ENCODE measurements at regions not wholly inside any gene's neighbourhood (a gene's known extent, or its start where the extent isn't known, plus 50 kb on each side); places are given as distances from the start of the nearest gene placed in this dataset.

DNA sequence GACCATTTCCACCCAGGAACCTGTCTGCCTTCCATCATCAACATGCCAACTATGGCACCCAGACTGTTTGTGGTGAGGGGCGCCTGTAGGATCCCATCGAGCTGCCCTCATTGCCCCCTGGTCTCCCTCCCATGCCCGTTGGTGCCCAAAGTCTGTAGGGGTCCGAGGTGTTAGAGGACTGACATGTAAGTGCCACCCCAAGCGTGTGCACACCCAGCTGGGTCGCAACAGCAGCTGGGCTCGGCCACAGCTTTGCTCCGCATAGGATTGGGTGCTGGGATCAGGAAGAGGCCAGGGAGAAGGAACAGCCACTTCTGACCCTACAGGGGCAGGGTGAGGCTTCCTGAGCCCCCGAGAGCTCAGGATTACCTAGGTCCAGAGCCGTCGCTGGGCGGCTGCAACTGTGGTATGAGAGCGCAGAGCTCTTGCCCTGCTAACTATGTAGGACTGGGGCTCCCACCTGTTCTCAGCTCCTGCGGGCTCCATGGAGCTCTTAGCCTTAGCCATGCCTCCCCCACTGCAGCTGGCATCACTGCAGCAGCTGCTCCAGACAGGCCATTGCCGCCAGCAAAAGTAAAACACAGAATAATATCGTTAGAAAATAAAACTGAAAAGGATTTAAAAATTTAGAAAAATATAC lies 1160.3 kb downstream of the FSTL5 start:
- H3K4me3 Mint-ChIP-seq (ENCODE audit: unreplicated experiment), result no peak overlapping the region
- TF ChIP-seq, protein P1, sequence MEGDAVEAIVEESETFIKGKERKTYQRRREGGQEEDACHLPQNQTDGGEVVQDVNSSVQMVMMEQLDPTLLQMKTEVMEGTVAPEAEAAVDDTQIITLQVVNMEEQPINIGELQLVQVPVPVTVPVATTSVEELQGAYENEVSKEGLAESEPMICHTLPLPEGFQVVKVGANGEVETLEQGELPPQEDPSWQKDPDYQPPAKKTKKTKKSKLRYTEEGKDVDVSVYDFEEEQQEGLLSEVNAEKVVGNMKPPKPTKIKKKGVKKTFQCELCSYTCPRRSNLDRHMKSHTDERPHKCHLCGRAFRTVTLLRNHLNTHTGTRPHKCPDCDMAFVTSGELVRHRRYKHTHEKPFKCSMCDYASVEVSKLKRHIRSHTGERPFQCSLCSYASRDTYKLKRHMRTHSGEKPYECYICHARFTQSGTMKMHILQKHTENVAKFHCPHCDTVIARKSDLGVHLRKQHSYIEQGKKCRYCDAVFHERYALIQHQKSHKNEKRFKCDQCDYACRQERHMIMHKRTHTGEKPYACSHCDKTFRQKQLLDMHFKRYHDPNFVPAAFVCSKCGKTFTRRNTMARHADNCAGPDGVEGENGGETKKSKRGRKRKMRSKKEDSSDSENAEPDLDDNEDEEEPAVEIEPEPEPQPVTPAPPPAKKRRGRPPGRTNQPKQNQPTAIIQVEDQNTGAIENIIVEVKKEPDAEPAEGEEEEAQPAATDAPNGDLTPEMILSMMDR (IDR thresholded peaks at IDR 0.05), result no peak
- peaks cover 4% of the 10 kb centered on the region for H3K9me3 Mint-ChIP-seq (ENCODE audit: low read depth)
- H3K27me3 Mint-ChIP-seq (ENCODE audit: low read depth), result no peaks in the 10 kb centered on the region
- H3K27ac Mint-ChIP-seq (ENCODE audit: unreplicated experiment), result no peak overlapping the region
- H3K4me1 Mint-ChIP-seq (ENCODE audit: low read depth), result no peaks in the 10 kb centered on the region
- H3K36me3 Mint-ChIP-seq (ENCODE audit: low read depth), result no peaks in the 10 kb centered on the region
- DNase-seq (ENCODE audit: low spot score), result peak; percentile 62

DNA sequence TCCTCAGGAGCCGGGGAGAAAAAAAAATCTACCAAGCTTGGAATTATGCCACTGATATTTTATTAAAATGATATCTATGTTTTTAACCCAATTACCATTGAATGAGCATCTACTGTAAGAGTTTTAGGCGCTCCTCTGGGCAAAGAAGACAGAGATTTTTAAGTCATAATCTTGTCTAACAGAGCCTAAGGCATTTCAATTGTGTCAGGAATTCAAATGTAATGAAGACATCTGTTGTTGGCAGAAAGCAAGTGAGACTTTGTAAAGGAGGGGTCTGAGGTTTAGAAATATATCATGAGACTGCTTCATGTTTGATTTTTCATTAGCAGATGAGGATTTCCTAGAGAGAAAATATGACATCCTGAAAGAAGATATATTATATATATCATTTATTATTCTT lies 1158.1 kb downstream of the FSTL5 start:
- Mint-ChIP-seq H3K4me1 (ENCODE audit: low read depth) (no peaks in the 10 kb centered on the region), H3K9me3 (ENCODE audit: low read depth) (peaks cover 4% of the 10 kb centered on the region), H3K27ac (ENCODE audit: unreplicated experiment) (no peak overlapping the region), H3K4me3 (ENCODE audit: unreplicated experiment) (no peak overlapping the region), H3K27me3 (ENCODE audit: low read depth) (no peaks in the 10 kb centered on the region), H3K36me3 (ENCODE audit: low read depth) (no peaks in the 10 kb centered on the region)
- TF ChIP-seq, protein P1 (IDR thresholded peaks at IDR 0.05), result no peak
- DNase-seq (ENCODE audit: low spot score), result no peak

DNA sequence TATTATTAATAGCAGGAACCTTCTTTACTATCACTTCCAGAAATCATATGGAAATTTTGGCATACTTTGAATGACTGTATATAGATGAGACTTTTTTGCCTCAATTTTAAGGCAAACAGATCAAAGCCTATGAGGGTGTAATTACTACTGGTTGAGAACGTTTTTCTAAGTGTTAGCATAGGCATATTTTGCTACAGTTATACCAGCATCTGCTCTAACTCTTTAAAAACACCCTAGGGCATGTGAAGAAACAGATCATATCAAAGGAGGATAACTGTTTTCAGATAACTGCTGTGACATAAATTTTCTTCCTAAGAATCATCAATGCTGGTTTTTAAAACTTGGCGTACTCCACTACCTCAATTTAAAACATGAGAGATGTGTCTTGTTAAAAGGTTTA lies 1155.3 kb downstream of the FSTL5 start:
- DNase-seq (ENCODE audit: low spot score), result no peak
- TF ChIP-seq, protein P1 (IDR thresholded peaks at IDR 0.05), result no peak
- no peaks in the 10 kb centered on the region for H3K27me3 Mint-ChIP-seq (ENCODE audit: low read depth)
- H3K4me3 Mint-ChIP-seq (ENCODE audit: unreplicated experiment), result no peak overlapping the region
- H3K27ac Mint-ChIP-seq (ENCODE audit: unreplicated experiment), result no peak overlapping the region
- no peaks in the 10 kb centered on the region for H3K9me3 Mint-ChIP-seq (ENCODE audit: low read depth)
- no peaks in the 10 kb centered on the region for H3K4me1 Mint-ChIP-seq (ENCODE audit: low read depth)
- no peaks in the 10 kb centered on the region for H3K36me3 Mint-ChIP-seq (ENCODE audit: low read depth)

DNA sequence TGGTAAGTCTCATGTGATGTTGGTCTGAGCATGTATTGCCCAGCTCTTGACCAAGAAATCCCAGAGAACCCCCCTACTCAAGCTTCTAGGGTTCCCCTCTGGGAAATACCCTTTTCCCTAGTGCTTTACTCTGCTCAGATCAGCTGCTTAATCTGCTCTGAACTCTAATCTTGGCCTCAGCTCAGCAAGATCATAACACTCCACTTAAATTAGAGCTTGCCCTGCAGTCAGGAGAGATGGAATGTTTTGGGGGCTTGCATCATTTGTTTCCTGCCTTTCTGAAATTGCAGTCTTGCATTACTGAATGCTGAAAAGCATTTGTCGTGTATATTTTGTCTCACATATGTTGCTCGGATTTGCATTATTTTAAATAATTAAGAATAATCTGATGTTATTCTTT lies 1153.6 kb downstream of the FSTL5 start:
- Mint-ChIP-seq H3K36me3 (ENCODE audit: low read depth) (no peaks in the 10 kb centered on the region), H3K4me3 (ENCODE audit: unreplicated experiment) (no peak overlapping the region), H3K27ac (ENCODE audit: unreplicated experiment) (no peak overlapping the region), H3K9me3 (ENCODE audit: low read depth) (no peaks in the 10 kb centered on the region), H3K27me3 (ENCODE audit: low read depth) (no peaks in the 10 kb centered on the region), H3K4me1 (ENCODE audit: low read depth) (no peaks in the 10 kb centered on the region)
- no peak for DNase-seq (ENCODE audit: low spot score)
- TF ChIP-seq, protein P1 (IDR thresholded peaks at IDR 0.05), result no peak
